Fibroblast of lung (primary cell): ENCODE measurements at regions not wholly inside any gene's neighbourhood (a gene's known extent, or its start where the extent isn't known, plus 50 kb on each side); places are given as distances from the start of the nearest gene placed in this dataset.

Source experiments
- DNase-seq, 2 donors: peaks; one replicate each; pipeline versions ENCODE4 v3.0.0 to v3.0.0-alpha.2; 2010; ENCODE audit warnings: low read depth in 2 of 2
- H2AFZ ChIP-seq: 2 replicates; pipeline ENCODE4 v1.5.1; 2012; ENCODE audit warnings: low read length, control low read depth, inconsistent platforms
- H3K27ac ChIP-seq: 2 replicates; pipeline ENCODE4 v1.5.1; 2011; ENCODE audit warnings: low read length, control low read depth; ENCODE audit not compliant: insufficient read depth
- H3K27me3 ChIP-seq: 2 replicates; pipeline ENCODE4 v1.5.1; 2011; ENCODE audit warnings: mild to moderate bottlenecking, low read length; ENCODE audit not compliant: control insufficient read depth, insufficient read depth
- H3K36me3 ChIP-seq: 2 replicates; pipeline ENCODE4 v1.5.1; 2011; ENCODE audit warnings: low read length; ENCODE audit not compliant: control insufficient read depth, insufficient read depth
- H3K4me1 ChIP-seq: 2 replicates; pipeline ENCODE4 v1.5.1; 2011; ENCODE audit warnings: low read length; ENCODE audit not compliant: control insufficient read depth, insufficient read depth; ENCODE audit errors: extremely low read depth
- H3K4me2 ChIP-seq: 2 replicates; pipeline ENCODE4 v1.5.1; 2011; ENCODE audit warnings: low read length, control low read depth; ENCODE audit not compliant: insufficient read depth; ENCODE audit errors: extremely low read depth
- H3K4me3 ChIP-seq, 4 experiments: fragments of 200-600 bp in 1 of 4; sonication (generic) in 1 of 4; replicated peaks in 1 of 4; 2 replicates each; pipeline ENCODE4 v1.5.1; 2011 to 2016; ENCODE audit warnings: low read length in 4 of 4, low read depth in 3 of 4, mild to moderate bottlenecking in 3 of 4, control low read depth in 2 of 4, inconsistent platforms in 1 of 4, mixed read lengths in 1 of 4; ENCODE audit not compliant: insufficient read depth in 1 of 4; ENCODE audit errors: control extremely low read depth in 1 of 4
- H3K79me2 ChIP-seq: 2 replicates; pipeline ENCODE4 v1.5.1; 2012; ENCODE audit warnings: mild to moderate bottlenecking, low read length, inconsistent platforms; ENCODE audit not compliant: control insufficient read depth, insufficient read depth
- H3K9ac ChIP-seq: 2 replicates; pipeline ENCODE4 v1.5.1; 2011; ENCODE audit warnings: mild to moderate bottlenecking, low read length, control low read depth; ENCODE audit not compliant: insufficient read depth
- H3K9me3 ChIP-seq: 2 replicates; pipeline ENCODE4 v1.5.1; 2012; ENCODE audit warnings: low read depth, low read length; ENCODE audit not compliant: control insufficient read depth, insufficient read depth
- H4K20me1 ChIP-seq: 2 replicates; pipeline ENCODE4 v1.5.1; 2011; ENCODE audit warnings: low read length; ENCODE audit not compliant: control insufficient read depth, insufficient read depth; ENCODE audit errors: extremely low read depth
- EZH2 ChIP-seq: IDR thresholded peaks from 2 replicates; pipeline ENCODE4 v1.5.1; 2012; ENCODE audit warnings: low read length, control low read depth, mild to moderate bottlenecking; ENCODE audit errors: missing control alignments
- TF ChIP-seq, protein P1 (sequence below), 2 donors: IDR thresholded peaks in 1 of 2; conservative IDR thresholded peaks in 1 of 2; 1 replicate in 1 of 2; 2 replicates in 1 of 2; pipeline ENCODE4 v1.5.1; 2011 to 2012; ENCODE audit warnings: low read length in 2 of 2, control low read depth in 1 of 2, inconsistent platforms in 1 of 2, low read depth in 1 of 2, mild to moderate bottlenecking in 1 of 2

- Histone ChIP-seq H3K79me2 (no peaks in the 10 kb centered on the region), H3K4me2 (no peak overlapping the region), H3K4me1 (no peaks in the 10 kb centered on the region), H3K36me3 (no peaks in the 10 kb centered on the region), H3K27me3 (no peaks in the 10 kb centered on the region), H2AFZ (no peak overlapping the region), H3K4me3 (no peak overlapping the region), H3K27ac (no peak overlapping the region), H3K9me3 (no peaks in the 10 kb centered on the region), H3K9ac (no peak overlapping the region), H4K20me1 (no peaks in the 10 kb centered on the region)
- TF ChIP-seq, protein P1, sequence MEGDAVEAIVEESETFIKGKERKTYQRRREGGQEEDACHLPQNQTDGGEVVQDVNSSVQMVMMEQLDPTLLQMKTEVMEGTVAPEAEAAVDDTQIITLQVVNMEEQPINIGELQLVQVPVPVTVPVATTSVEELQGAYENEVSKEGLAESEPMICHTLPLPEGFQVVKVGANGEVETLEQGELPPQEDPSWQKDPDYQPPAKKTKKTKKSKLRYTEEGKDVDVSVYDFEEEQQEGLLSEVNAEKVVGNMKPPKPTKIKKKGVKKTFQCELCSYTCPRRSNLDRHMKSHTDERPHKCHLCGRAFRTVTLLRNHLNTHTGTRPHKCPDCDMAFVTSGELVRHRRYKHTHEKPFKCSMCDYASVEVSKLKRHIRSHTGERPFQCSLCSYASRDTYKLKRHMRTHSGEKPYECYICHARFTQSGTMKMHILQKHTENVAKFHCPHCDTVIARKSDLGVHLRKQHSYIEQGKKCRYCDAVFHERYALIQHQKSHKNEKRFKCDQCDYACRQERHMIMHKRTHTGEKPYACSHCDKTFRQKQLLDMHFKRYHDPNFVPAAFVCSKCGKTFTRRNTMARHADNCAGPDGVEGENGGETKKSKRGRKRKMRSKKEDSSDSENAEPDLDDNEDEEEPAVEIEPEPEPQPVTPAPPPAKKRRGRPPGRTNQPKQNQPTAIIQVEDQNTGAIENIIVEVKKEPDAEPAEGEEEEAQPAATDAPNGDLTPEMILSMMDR (conservative IDR thresholded peaks at IDR 0.05 in 1 of 2, IDR thresholded peaks at IDR 0.05 in 1 of 2; ENCODE audit: low read depth in 1 of 2, low read length in 2 of 2) = no peak
- TF ChIP-seq EZH2 = no peak
- DNase-seq = no peak
Measured at GRCh38 chr2:8535469-8535795, 146.4 kb upstream of the ID2 start.

DNA sequence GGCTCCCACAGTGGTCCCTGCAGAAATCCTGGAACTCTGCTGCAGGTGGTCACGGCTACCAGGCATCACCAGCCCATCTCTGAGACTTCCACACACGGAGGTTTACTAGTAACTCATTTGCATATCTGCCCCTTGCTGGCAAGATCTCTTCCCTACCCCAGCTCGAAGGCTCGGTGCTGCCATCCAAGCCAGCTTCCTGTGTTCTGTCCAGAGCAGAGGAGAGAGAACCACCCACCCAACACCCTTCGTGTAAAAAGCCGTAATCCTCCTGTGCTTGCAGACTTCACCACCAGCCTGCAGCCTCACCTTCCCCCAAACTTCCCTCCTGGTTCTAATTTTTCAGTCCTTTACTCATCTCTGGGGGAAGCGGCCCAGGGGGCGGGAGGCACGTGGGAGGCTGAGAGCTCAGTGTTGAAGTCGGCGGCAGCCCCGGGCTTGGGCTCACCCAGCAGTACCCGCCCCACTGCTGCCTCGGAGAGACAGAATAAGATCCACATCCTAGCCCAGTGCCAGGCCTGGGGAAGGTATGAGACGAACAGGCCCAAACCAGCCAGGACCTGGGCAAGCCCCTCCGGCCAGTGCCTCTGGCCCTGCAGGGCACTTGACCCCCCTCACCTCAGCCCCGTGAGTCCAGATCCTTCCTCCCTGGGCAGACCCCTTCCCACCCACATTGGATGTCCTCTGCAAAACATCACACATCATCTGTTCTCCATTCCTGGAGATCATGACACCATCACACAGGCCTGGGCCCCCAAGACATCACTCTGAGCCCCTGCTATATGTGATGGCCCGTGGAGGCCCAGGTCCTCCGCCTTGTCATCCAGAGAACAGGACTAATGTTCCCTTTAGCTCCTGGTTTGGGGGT, 145.8 kb upstream of the ID2 start:
- TF ChIP-seq EZH2 = no peak
- TF ChIP-seq, protein P1 (conservative IDR thresholded peaks at IDR 0.05 in 1 of 2, IDR thresholded peaks at IDR 0.05 in 1 of 2; ENCODE audit: low read depth in 1 of 2, low read length in 2 of 2) = no peak
- Histone ChIP-seq H3K4me2 (no peak overlapping the region), H3K27me3 (no peaks in the 10 kb centered on the region), H2AFZ (no peak overlapping the region), H3K9ac (no peak overlapping the region), H3K4me3 (no peak overlapping the region), H3K36me3 (no peaks in the 10 kb centered on the region), H3K79me2 (no peaks in the 10 kb centered on the region), H3K4me1 (no peaks in the 10 kb centered on the region), H3K9me3 (no peaks in the 10 kb centered on the region), H3K27ac (no peak overlapping the region), H4K20me1 (no peaks in the 10 kb centered on the region)
- DNase-seq = peak in 1 of 2 donors; percentile 30

DNA sequence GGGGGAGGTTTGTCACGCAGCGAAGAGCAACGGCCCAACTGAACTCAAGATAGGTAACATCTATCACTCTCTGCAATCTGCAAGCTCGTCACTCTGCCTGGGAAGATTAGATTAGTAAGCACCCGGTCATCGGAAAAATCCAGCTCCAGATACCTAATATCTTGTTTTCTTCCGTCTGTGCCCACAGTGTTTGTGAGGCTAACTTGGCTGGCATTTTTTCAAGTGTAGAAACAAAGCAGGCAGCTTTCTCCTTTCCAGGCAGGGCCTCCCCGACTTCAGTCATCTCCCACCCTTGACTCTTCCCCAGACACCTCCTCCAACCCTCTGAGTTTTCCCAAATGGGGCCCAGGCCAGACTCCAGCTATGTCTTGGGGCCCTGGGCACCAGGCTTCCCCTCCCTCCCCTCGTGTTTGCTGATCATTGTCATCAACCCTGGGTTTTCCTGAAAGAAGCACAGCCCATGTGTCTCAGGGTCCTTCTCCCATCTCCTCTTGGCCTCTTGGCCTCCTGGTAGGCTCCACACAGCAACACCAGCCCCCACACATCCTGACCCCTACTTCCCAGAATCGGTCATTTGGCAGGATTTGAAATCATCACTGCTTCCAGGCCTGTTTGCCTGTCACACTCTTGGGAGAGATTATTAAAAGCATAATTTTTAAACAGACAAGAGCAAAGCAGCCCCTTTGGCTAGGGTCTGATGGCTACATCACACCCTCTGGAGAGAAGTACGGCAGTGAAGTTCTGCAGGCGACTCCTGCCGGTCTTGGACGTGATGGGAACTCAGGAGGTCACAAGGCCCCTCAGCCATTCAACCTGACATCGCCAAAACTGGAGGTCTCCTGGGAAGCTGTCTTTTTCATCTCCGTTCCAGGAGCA, 144.9 kb upstream of the ID2 start:
- no peaks in the 10 kb centered on the region for H4K20me1 ChIP-seq
- no peak overlapping the region for H3K4me3 ChIP-seq
- H3K36me3 ChIP-seq = no peaks in the 10 kb centered on the region
- H3K9me3 ChIP-seq = no peaks in the 10 kb centered on the region
- no peaks in the 10 kb centered on the region for H3K4me1 ChIP-seq
- no peak overlapping the region for H3K4me2 ChIP-seq
- H2AFZ ChIP-seq = no peak overlapping the region
- DNase-seq = peak in 1 of 2 donors; percentile 30
- no peak overlapping the region for H3K27ac ChIP-seq
- no peaks in the 10 kb centered on the region for H3K27me3 ChIP-seq
- no peak for TF ChIP-seq EZH2
- TF ChIP-seq, protein P1 (conservative IDR thresholded peaks at IDR 0.05 in 1 of 2, IDR thresholded peaks at IDR 0.05 in 1 of 2; ENCODE audit: low read depth in 1 of 2, low read length in 2 of 2) = no peak
- H3K79me2 ChIP-seq = no peaks in the 10 kb centered on the region
- no peak overlapping the region for H3K9ac ChIP-seq
